ENCODE measurements at regions not wholly inside any gene's neighbourhood (a gene's known extent, or its start where the extent isn't known, plus 50 kb on each side); places are given as distances from the start of the nearest gene placed in this dataset.

GRCh38 chr7:33778195-33778594, 127.1 kb upstream of the BMPER start:
- ChIA-PET POLR2A (no interaction called here), CTCF (ENCODE audit: low intra/inter-chr PET ratio, low total read pairs) (no interaction called here)
- in situ Hi-C loops (cut with HindIII; ENCODE audit: extremely low pct_ligation_motif_present, low pct_unique_long_range_greater_than_20kb) (no loop called here), intact Hi-C loops (cut with micrococcal nuclease; ENCODE audit: unreplicated experiment) (no loop called here)
- Histone ChIP-seq H2AFZ (ENCODE audit: low read length) (no peak overlapping the region), H4K20me1 (ENCODE audit: insufficient read depth, low read length) (no peaks in the 10 kb centered on the region), H3K9ac (ENCODE audit: insufficient read depth, low read depth, low read length) (no peak overlapping the region), H3K4me1 (ENCODE audit: insufficient read depth, low read length) (no peaks in the 10 kb centered on the region), H3K4me3 (replicated peaks in 1 of 3; ENCODE audit: insufficient read depth in 1 of 3, low read depth in 2 of 3, low read length in 3 of 3) (no peak overlapping the region), H3K4me2 (ENCODE audit: low read depth, low read length) (no peak overlapping the region), H3K79me2 (ENCODE audit: insufficient read depth, low read length) (no peaks in the 10 kb centered on the region), H3K9me3 (ENCODE audit: low read length) (no peaks in the 10 kb centered on the region), H3K36me3 (replicated peaks in 1 of 2; ENCODE audit: control insufficient read depth in 1 of 2, insufficient read depth in 2 of 2, low read length in 2 of 2) (no peaks in the 10 kb centered on the region), H3K27me3 (ENCODE audit: control insufficient read depth in 1 of 2, insufficient read depth in 2 of 2, low read length in 2 of 2) (no peaks in the 10 kb centered on the region), H3K27ac (ENCODE audit: extremely low read length, insufficient read depth, low read length) (no peak overlapping the region)
- 7% methylated on average over 2 of the region's 2 CpGs for WGBS (ENCODE audit: low lambda C conversion rate)
- no TSS peak for BruUV-seq (replicated peaks)
- DNase-seq (ENCODE audit: low spot score) (no peak), ATAC-seq (no peak), FAIRE-seq (no peak)
- TF ChIP-seq, protein P1, sequence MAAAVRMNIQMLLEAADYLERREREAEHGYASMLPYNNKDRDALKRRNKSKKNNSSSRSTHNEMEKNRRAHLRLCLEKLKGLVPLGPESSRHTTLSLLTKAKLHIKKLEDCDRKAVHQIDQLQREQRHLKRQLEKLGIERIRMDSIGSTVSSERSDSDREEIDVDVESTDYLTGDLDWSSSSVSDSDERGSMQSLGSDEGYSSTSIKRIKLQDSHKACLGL (CRISPR knock-in tag; IDR thresholded peaks at IDR 0.05) = no peak
- TF ChIP-seq MAFK (conservative IDR thresholded peaks at IDR 0.05 in 1 of 2, IDR thresholded peaks at IDR 0.05 in 1 of 2; ENCODE audit: low read length in 2 of 2) (peak; percentile 33 to 50; a peak in 3 of 4 replicates), DNMT1 (CRISPR knock-in tag; IDR thresholded peaks at IDR 0.05) (no peak), ZMYM2 (CRISPR knock-in tag; IDR thresholded peaks at IDR 0.05) (no peak), RBM39 (IDR thresholded peaks at IDR 0.05; ENCODE audit: low read depth, low read length, poor library complexity, severe bottlenecking) (no peak), IRF1 (CRISPR knock-in tag; IDR thresholded peaks at IDR 0.05; ENCODE audit: low read depth) (no peak), CBX1 (IDR thresholded peaks at IDR 0.05; ENCODE audit: low read depth) (no peak), MBD4 (IDR thresholded peaks at IDR 0.05; ENCODE audit: borderline replicate concordance, low read length) (no peak), NR2F2 (IDR thresholded peaks at IDR 0.05; ENCODE audit: borderline replicate concordance, low read depth) (no peak), RFX3 (CRISPR knock-in tag; IDR thresholded peaks at IDR 0.05) (no peak), MAFF (IDR thresholded peaks at IDR 0.05; ENCODE audit: low read depth, low read length) (peak; percentile 41; the same call in 1 of the 2 replicates), HIVEP1 (CRISPR knock-in tag; IDR thresholded peaks at IDR 0.05) (no peak), KLF9 (CRISPR knock-in tag; IDR thresholded peaks at IDR 0.05; ENCODE audit: low read depth) (no peak), CREB1 (IDR thresholded peaks at IDR 0.05) (no peak), CREB1 (CRISPR knock-in tag; IDR thresholded peaks at IDR 0.05) (no peak), ZNF709 (CRISPR knock-in tag; IDR thresholded peaks at IDR 0.05) (no peak)

Measured in HepG2 (cell line).